COR-L47 (cell line): ENCODE measurements at regions not wholly inside any gene's neighbourhood (a gene's known extent, or its start where the extent isn't known, plus 50 kb on each side); places are given as distances from the start of the nearest gene placed in this dataset.
"Not testable (repeated sequence)": the region's sequence is repeated elsewhere in the genome, so short reads cannot be mapped to it uniquely, and the experiment has no call there.

Experiments
- DNase-seq: peaks from one replicate; lab custom pipeline; 2025; lab: John Stamatoyannopoulos, UW

DNA sequence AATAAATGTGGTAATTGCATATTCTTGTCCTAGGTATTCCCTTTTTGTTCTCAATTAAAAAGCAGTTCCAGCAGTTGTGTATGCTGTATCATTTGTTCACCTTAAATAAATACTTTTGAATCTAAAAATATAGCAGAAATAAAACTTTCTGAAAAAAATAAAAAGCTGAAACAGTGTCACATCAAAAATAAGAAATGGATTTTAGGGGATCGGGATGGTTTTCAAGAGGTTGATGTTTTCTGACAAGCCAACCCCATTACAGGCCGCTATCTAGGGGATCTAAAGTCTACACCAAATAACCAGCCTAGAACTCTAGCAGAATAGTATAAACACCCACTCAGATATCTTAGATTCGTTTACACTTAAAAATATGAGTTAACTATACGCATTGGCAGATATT lies 95.4 kb upstream of the MAML3 start:
- no peak for DNase-seq

DNA sequence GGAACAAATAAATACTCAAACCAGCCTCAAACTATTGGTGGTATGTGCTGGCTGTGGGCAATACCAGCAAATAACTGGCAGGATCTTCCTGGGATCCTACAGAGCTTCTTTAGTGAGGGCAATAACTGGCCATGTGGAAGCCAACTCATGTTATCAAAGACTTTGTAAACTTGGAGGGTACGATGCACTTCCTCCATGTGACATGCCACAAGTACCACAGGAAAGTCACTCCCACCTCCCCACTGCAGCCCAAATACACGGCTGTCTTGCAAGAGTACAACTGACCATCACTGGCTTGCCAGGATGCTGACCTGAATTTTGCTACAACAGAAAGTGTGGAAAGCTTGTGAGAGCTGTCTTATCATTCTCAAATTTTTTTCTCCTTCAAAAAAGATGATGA lies 93.3 kb upstream of the MAML3 start:
- no peak for DNase-seq

DNA sequence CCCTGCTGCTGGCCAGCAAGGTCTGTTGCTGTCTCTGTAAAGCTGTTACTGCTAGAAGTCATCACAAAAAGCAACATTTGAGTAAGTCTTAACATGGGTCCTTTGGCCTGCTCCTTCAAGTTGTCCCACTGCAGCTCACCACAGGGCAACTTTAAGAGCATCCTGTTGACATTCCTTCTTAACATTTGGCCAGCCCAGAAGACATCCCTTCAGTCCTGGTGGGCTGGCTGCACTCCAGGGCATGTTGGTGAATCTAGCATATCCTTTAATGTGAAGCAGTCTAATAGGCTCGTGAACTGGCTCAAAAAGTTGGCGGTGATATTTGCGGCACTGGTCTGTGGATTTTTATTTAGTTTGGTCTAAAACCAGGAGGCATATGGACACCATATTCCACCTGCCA lies 92.2 kb upstream of the MAML3 start:
- DNase-seq: no peak

DNA sequence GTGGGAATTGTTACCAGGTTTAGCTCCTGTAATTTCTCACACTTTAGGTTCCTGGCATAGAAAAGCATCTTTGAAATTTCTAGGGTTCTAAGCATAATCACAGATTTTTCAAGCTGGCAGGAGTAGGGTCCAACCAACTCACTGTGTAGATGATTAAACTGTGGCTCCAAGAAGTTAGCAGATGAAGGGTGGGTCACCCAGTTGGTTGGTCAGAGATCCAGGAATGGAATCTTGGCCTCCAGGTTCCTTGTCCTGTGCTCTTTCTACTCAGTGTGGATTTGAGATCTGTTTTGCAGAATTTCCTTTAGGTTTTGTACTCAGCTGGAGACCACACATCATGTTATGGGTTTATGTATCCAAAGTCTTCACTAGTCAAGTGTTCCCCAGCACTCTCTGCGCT lies 90.3 kb upstream of the MAML3 start:
- no peak for DNase-seq

DNA sequence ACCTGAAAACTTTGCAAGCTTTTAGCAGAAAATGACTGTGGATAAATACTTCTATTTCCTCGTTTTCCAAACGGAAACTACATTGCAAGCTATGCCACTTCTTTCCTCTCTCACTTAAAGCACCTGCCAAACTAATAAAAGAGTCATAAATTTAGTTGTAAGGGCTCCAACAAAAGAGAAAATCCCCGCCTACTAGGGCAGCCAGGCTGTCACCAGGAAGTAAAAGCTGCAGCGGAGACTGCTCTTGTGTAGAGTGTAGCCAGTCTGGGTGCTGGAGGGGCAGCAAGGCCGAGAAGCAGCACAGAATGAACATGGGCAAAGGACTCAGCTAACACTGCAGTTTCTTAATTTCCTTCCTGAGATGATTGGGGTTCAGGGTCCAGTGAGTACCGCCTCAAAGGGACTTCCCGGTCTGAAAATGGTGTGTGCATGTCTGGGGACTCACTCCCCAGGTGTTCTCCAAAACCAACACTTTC lies 89.3 kb upstream of the MAML3 start:
- DNase-seq: peak; percentile 83

DNA sequence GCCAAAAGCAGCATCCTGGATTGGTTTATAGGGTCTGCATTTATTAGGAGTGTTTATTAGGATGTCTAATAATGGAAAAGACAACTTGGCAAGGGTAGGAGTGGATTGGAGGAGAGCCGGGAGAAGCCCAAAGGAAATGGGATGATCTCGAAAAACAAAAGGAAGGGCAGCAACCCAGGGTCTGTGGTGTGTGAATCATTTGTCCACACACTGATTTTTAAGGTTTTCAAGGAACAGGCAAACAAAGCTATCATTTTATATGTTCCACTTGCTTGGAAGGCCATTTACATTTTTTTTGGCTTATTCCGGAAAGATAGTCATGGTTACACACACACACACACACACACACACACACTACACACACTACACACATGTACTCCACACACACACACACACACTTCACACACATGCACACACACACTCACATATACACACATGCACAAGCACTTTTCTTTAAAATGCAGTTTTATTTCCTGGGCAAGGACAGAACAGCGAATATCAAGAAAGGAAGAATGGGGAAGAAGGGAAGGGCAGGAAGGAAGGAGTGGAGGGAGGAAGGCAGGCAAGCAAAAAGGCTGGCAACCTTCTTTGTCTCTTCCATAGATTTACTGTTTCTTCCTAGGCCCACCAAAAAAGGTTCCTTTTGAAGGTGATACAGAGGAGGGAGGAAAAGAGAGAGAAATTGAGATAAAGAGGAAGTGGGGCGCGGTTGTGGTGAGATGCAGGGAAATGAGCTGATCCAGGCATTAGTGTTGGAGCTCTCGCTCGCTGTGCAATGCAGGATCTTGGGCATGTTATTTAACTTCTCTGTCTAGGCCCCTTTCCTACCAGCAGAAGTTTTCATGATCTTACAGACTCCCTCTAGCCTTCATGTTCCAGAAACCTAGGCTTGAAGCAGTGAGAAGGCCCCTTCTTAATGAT lies 88.6 kb upstream of the MAML3 start:
- DNase-seq: no peak

DNA sequence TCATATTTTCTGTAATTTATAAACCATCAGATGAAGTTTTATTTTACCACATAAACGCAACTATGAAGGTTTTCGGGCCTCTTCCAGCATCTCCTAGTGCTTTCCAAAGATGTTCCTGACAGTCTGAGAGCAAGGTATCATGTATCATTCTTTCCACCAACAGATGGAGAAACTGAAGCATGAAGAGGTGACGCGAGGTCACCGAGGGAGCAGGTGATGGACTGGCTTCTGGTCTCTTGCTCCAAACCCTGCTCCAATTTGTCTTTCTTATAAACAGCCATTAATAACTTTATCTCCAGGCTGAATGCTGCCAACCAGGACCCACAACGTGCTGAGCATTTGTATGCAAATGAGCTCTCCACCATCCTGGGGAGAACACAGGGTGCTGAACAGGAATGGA lies 86.3 kb upstream of the MAML3 start:
- no peak for DNase-seq

DNA sequence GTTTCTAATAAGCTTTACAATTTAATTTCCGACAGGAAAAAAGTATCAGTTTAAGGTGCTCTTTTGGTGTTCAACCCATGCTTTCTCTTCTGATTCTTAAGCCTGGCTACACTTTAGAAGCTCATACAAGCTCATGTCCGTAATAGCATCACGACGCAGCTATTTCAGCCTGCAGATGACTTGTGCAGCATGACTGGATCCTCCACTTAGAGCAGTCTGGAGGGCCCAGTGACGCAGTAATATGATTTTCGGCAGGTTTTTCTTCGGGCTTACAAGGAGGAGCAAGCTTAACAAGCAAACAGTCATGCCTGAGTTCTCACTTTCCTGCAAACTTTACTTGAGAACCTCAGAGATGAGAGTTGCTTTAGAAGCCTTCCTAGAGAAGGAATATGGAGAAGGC lies 85.3 kb upstream of the MAML3 start:
- no peak for DNase-seq

DNA sequence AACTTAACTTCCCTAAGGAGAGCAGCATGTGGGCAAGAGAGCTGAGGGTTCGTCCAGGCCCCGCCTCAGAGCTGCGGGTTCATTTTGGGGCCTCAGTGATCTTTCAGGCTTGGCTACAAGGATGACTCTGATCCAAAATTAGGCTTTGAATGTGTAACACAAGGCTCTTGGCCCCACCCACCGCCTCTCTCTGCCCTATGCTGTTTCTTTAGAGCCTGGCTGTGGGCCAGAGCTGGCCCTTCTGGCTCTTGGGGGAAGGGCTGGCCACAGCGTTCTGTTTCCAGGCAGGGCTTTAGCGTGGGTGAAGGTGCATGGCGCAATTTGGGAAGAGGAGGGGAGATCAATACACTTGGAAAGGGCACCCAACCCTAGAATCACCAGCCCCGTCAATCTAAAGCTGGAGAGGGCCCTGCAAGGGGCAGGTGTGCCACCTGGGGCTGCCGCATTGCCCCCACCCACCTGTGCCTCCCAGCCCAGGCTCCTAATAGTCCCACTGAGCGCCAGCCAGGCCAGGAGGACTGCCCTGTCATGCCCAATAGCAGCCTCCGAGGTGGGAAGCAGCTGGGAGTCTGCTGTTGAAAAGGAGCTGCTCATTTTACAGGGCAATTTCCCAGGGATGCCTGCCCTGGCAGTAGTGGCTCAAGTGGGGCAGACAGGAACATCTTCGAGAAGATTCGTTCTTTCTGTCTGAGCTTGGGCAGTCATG lies 84.5 kb upstream of the MAML3 start:
- peak; percentile 98 for DNase-seq

DNA sequence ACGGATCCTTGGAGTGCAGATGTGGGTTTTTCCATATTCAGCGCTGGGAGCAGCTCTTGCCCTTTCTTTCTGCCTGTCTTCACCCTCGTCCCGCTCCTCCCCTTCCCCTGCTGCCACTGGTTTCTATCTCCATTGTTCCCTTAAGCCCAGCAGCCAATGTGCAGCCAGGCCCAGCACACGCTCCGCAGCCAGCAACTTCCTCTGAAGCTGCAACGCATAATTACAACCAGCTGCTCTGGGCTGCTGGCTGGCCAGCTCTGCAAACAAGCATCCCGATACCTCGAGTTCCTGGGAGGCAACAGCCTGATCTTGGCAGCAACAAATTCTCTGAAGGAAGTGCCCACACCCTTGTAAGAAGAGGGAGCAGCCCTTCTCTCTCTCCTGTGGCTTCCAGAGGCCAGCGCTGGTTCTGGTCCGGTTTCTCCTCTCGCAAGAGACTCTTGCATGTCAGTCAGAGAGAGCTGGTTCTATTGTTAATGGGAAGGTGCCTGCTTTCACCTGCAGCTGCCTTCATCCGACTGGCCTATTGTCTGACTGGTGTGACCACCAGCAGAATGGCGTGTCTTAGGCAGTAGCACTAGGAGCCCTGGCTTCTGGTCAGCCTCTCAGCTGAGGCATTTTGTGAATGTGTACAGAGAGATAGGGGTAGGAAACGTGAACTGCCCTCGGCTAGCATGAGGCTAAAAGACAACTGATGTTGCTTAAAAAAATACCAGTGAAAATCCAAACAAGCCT lies 83.8 kb upstream of the MAML3 start:
- DNase-seq: peak; percentile 96

DNA sequence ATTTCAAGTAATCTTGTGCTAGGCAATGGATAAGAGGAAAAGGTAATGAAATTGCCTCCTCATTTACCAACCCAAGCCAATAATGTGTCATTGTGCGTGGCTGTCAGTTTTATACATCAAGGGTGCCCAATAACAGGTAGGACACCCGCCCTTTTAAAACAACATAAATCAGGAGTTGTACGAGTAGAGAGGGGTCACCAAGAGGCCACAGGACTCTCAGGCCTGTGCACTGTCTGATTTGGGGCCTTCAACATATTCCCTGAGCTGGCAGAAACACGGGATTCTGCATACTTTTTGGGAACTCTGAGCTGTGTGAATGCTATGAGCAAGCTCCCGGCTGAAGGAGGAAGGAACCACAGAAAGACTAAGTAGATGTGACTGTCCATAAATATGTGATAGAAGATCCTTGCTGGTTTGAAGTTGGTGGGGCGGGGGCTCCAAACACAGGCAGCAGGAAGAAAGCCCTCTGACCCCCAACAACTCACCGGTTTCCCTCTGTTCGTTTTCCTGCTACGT lies 82.7 kb upstream of the MAML3 start:
- no peak for DNase-seq

DNA sequence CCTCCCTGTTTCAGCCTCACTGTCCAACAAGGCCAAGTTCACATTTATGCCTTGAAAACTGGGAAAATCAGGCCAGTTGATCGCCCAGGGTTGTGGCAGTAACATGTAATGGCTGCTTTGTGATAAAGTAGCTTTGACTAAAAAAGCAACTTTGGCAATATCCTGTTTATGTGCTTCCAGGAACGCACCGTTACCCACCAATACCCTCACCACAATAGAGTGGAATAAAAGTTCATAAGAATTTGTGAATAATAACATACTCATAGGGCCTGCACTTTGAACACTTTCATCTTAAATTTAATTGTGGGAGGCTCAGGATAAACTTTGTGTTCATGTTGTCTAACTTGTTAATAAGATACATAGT lies 80.7 kb upstream of the MAML3 start:
- DNase-seq: no peak

DNA sequence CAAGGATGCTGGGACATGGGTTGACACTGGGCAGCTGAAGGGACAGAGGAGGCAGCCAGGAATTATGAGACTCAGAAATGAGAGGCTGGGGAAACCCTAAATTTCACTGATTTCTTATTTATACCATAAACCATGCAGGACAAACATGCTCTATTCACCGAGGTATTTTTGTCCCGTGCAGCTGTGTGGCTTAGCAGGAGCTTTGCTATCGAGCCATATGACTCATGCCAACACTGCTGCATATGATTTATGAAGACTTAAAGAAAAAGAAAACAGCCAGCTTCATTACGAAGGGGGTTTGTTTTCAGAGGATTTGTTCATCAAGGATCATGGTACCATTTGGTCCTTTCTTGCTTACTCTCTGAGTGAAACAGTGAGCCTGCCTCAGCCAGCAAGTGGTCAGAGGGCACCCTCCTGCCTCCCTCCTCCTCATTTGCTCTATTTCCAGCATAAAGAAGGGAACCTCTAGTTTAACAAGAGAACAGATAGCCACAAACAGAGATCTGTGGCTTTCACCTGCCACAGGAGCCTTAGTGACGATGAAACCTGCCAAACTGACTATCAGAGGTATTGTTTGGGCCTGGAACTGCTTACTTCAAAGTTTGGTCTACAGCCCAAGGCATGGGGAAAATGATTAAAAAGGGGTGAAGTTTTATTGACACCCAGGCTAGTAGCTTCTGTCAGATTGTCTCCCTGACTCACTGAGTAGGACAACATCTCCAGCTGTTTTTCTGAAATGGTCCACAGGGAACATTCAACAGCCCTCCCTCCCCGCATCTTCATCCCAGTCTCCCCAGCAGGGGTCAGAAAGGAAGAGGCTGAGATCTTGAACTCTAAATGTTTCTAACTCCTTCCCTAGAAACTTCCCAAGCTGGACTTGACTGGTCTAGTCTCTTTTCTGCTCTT lies 80.1 kb upstream of the MAML3 start:
- no peak for DNase-seq

DNA sequence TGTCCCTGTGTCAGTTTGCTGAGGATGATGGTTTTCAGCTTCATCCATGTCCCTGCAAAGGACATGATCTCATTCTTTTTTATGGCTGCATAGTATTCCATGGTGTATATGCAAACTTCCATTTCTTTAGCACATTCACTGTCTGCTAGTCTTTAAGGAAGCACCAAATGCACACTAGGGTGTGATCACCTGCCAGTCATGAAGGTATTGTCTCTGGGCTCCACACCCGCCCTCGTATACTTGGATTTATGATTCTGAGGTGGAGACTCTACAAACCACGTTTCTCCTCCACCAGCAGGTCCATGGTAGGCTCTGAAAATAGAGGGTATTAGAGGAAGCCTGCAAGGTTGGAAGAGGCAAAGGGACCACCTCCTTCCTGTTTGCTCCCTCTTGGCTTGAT lies 75.9 kb upstream of the MAML3 start:
- no peak for DNase-seq

DNA sequence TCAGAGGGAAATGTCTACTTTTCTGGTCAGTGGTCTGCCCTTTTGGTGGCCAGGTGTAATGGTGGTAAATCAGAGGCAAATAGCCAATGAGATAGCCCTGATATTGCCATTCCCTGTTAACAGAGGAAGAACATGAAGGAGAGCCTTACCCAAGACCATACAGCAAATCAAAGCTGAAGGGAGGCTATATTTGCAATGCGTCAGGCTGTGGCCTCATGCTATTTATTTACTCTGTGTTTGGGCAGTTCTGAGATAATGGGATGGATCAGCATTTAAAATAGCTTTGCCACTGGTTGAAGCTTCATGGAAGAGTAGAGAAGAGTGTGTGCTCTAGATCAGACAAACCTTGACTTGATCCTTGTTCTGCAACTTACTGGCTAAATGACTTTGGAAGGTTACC lies 73.3 kb upstream of the MAML3 start:
- DNase-seq: no peak

DNA sequence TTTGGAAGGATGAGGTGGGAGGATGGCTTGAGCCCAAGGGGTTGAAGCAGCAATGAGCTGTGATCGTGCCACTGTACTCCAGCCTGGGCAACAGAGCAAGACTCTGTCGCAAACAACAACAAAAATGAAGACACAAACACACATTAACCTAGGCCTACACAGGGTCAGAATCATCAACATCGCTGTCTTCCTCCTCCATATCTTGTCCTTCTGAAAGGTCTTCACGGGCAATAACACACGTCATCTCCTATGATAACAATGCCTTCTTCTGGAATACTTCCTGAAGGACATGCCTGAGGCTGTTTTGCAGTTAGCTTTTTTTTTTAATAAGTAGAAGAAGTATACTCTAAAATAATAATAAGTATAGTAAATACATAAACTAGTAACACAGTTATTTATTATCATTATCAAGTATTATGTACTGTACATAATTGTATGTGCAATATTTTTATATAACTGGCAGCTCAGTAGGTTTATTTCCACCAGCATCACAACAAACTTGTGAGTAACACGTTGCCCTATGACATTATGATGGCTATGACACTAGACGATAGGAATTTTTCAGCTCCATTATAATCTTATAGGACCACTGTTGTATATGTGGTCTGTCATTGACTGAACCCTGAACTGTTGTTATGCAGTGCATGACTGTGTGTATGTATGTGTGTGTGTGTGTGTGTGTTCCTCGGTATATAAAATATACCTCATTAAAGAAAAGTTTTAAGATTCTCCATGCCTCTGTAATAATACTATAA lies 69.2 kb upstream of the MAML3 start:
- DNase-seq: no peak

DNA sequence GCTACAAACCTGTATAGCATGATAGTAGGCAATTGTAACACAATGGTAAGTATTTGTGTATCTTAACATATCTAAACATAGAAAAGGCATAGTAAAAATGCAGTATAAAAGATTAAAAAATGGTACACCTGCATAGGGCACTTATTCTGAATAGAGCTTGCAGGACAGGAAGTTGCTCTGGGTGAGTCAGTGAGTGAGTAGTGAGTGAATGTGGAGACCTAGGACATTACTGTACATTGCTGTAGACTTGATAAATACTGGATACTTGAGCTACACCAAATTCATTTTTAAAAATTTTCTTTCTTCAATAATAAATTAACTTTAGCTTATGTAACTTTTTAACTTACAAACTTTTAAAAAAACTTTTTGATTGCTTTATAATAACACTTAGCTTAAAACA lies 68.2 kb upstream of the MAML3 start:
- DNase-seq: no peak

DNA sequence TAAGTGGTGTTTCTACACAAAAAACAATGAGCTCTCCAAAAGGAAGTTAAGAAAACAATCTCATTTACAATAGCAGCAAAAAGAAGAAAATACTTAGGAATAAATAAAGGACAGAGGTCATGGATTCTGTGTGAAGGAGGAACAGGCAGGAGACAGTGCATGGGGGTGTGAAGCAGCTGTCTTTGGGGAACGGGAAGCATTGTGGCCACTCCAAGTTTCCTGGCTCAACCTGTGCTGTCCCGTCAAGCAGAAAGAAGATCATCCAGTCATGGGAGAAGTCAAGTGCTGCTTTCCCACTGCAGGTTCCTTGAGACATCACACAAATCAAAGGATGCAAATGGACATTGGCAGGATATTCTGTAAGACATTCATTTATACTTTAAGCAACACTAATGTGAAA lies 66.1 kb upstream of the MAML3 start:
- DNase-seq: no peak

DNA sequence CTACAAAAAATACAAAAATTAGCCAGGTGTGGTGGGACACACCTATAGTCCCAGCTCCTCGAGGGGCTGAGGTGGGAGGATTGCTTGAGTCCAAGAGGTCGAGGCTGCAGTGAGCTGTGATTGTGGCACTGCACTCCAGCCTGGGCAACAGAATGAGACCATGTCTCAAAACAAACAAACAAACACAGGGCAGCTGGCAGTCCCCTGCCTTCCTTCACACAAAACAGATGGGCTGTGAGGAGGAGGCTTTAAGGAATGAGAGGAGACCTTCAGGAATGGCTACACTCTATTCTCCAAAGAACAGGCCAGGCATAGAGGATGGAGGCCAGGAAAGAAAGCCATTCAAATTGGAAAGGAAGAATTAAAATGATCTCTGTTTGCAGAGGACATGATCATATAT lies 65.6 kb upstream of the MAML3 start:
- DNase-seq: no peak

DNA sequence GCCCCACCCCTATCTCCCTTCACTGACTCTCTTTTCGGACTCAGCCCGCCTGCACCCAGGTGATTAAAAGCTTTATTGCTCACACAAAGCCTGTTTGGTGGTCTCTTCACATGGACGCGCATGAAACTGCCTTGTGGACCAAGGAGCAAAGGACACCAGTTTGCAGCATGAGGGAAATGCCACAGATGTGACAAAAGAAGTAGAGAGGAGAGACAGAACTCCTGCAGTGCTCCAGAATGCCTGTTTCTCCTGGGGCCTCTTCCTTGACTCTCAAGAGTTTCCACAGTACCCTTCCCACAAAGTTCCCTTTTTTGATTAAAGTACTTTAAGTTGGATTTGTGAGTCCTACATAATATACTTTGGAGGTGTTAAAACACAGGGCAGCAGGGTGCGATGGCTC lies 65.1 kb upstream of the MAML3 start:
- DNase-seq: not testable (repeated sequence)

DNA sequence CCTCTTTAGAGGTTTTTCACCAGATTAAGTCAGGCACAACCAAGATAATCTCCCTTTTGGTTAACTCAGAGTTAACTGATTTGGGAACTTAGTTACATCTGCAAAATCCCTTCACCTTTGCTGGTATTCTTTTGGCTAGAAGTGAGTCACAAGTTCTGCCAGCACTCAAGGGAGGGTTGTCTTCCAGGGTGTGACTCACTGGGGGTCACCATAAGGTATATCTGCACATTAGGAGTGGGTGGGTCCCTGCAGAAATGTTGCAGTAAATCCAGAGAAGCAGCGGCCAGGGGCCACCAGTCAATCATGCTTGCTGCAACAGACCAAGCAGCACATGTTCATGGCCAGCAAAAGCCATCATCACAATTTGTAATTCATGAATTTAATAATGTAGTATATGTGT lies 59.8 kb upstream of the MAML3 start:
- DNase-seq: no peak
